CD4-positive, CD25-positive, alpha-beta regulatory T cell (primary cell): ENCODE measurements at regions not wholly inside any gene's neighbourhood (a gene's known extent, or its start where the extent isn't known, plus 50 kb on each side); places are given as distances from the start of the nearest gene placed in this dataset.

ENCODE experiments used
- ATAC-seq, 2 donors: fragments of 150-1000 bp; cut with Tn5 transposase; one replicate each; pipeline ENCODE4 v1.10.0; 2021; ENCODE audit warnings: low read depth in 2 of 2, moderate number of reproducible peaks in 2 of 2, moderate library complexity in 1 of 2
- DNase-seq, 3 donors: peaks; one replicate each; pipeline versions ENCODE4 v3.0.0 to v3.0.0-alpha.2; 2012 to 2022; ENCODE audit warnings: mixed read lengths in 1 of 3
- H3K27ac ChIP-seq: one replicate; pipeline ENCODE4 v1.7.0; 2013; ENCODE audit warnings: mild to moderate bottlenecking, low read length; ENCODE audit not compliant: insufficient read depth, poor library complexity, severe bottlenecking
- H3K27me3 ChIP-seq: one replicate; pipeline ENCODE4 v1.7.0; 2013; ENCODE audit warnings: low read length; ENCODE audit not compliant: control insufficient read depth, insufficient read depth
- H3K36me3 ChIP-seq: one replicate; pipeline ENCODE4 v1.7.0; 2013; ENCODE audit warnings: mild to moderate bottlenecking, low read length, moderate library complexity; ENCODE audit not compliant: control insufficient read depth, insufficient read depth
- H3K4me1 ChIP-seq: 2 replicates; pipeline ENCODE4 v1.7.0; 2013; ENCODE audit warnings: mild to moderate bottlenecking, low read length; ENCODE audit not compliant: insufficient read depth, control insufficient read depth, poor library complexity, severe bottlenecking
- H3K4me3 ChIP-seq: one replicate; pipeline ENCODE4 v1.7.0; 2013; ENCODE audit warnings: low read depth, mild to moderate bottlenecking, low read length, moderate library complexity
- H3K9me3 ChIP-seq, 2 experiments: 1 replicate in 1 of 2; 2 replicates in 1 of 2; pipeline ENCODE4 v1.7.0; 2013; ENCODE audit warnings: low read length in 2 of 2, mild to moderate bottlenecking in 1 of 2, moderate library complexity in 1 of 2; ENCODE audit not compliant: control insufficient read depth in 2 of 2
- H3K27ac Mint-ChIP-seq, 3 donors: one replicate each; pipeline ENCODE4 v1.8.0; 2020 to 2022; ENCODE audit warnings: mild to moderate bottlenecking in 3 of 3, mixed read lengths in 3 of 3, moderate library complexity in 2 of 3
- H3K27me3 Mint-ChIP-seq: one replicate; pipeline ENCODE4 v1.8.0; 2022; ENCODE audit warnings: mild to moderate bottlenecking, mixed read lengths
- H3K36me3 Mint-ChIP-seq: one replicate; pipeline ENCODE4 v1.8.0; 2020; ENCODE audit warnings: mixed read lengths
- H3K4me1 Mint-ChIP-seq, 4 donors: one replicate each; pipeline ENCODE4 v1.8.0; 2020 to 2022; ENCODE audit warnings: mixed read lengths in 4 of 4, mild to moderate bottlenecking in 1 of 4
- H3K4me3 Mint-ChIP-seq, 4 donors: one replicate each; pipeline ENCODE4 v1.8.0; 2020 to 2022; ENCODE audit warnings: mild to moderate bottlenecking in 4 of 4, mixed read lengths in 4 of 4, moderate library complexity in 3 of 4
- H3K9me3 Mint-ChIP-seq, 7 donors: one replicate each; pipeline ENCODE4 v1.8.0; 2020 to 2022; ENCODE audit warnings: mixed read lengths in 7 of 7, mild to moderate bottlenecking in 3 of 7, moderate library complexity in 2 of 7

- DNase-seq (no peak), ATAC-seq (no peak)
- Histone ChIP-seq H3K36me3 (no peaks in the 10 kb centered on the region), H3K4me1 (no peaks in the 10 kb centered on the region), H3K27ac (no peak overlapping the region), H3K27me3 (no peaks in the 10 kb centered on the region), H3K4me3 (no peak overlapping the region), H3K9me3 (peaks cover 1 to 9% of the 10 kb centered on the region in 2 experiments)
- Mint-ChIP-seq H3K27ac (no peak overlapping the region), H3K36me3 (no peaks in the 10 kb centered on the region), H3K4me1 (no peaks in the 10 kb centered on the region), H3K9me3 (peaks cover 2 to 19% (median 6%) of the 10 kb centered on the region in 7 donors), H3K4me3 (no peak overlapping the region), H3K27me3 (no peaks in the 10 kb centered on the region)
These were observed 862.9 kb upstream of the NXPH2 start for GRCh38 chr2:139643139-139643538.

GRCh38 chr2:139631966-139632365 is 851.8 kb upstream of the NXPH2 start:
- no peak for DNase-seq
- H3K27ac Mint-ChIP-seq, result no peak overlapping the region
- H3K9me3 Mint-ChIP-seq, result peaks cover 0 to 19% (median 5%) of the 10 kb centered on the region in 7 donors

GRCh38 chr2:139628931-139629330 is 848.7 kb upstream of the NXPH2 start:
- Mint-ChIP-seq H3K4me3 (no peak overlapping the region), H3K36me3 (no peaks in the 10 kb centered on the region), H3K4me1 (no peaks in the 10 kb centered on the region), H3K27ac (no peak overlapping the region), H3K9me3 (peaks cover 0 to 23% (median 8%) of the 10 kb centered on the region in 7 donors), H3K27me3 (no peaks in the 10 kb centered on the region)
- H3K27me3 ChIP-seq, result no peaks in the 10 kb centered on the region
- DNase-seq, result no peak
- no peaks in the 10 kb centered on the region for H3K36me3 ChIP-seq
- H3K4me3 ChIP-seq, result no peak overlapping the region
- H3K9me3 ChIP-seq, result peaks cover 0 to 2% of the 10 kb centered on the region in 2 experiments
- H3K27ac ChIP-seq, result no peak overlapping the region
- no peaks in the 10 kb centered on the region for H3K4me1 ChIP-seq
- ATAC-seq, result no peak

More at GRCh38 chr2:139631966-139632365, 851.8 kb upstream of the NXPH2 start:
- H3K27me3 ChIP-seq, result no peaks in the 10 kb centered on the region
- H3K4me1 ChIP-seq, result no peaks in the 10 kb centered on the region
- no peaks in the 10 kb centered on the region for H3K36me3 ChIP-seq
- no peaks in the 10 kb centered on the region for H3K27me3 Mint-ChIP-seq
- H3K9me3 ChIP-seq, result peaks cover 3% of the 10 kb centered on the region in 2 experiments
- ATAC-seq, result no peak
- H3K27ac ChIP-seq, result no peak overlapping the region
- H3K36me3 Mint-ChIP-seq, result no peaks in the 10 kb centered on the region
- H3K4me3 Mint-ChIP-seq, result no peak overlapping the region
- H3K4me3 ChIP-seq, result no peak overlapping the region
- no peaks in the 10 kb centered on the region for H3K4me1 Mint-ChIP-seq

DNA sequence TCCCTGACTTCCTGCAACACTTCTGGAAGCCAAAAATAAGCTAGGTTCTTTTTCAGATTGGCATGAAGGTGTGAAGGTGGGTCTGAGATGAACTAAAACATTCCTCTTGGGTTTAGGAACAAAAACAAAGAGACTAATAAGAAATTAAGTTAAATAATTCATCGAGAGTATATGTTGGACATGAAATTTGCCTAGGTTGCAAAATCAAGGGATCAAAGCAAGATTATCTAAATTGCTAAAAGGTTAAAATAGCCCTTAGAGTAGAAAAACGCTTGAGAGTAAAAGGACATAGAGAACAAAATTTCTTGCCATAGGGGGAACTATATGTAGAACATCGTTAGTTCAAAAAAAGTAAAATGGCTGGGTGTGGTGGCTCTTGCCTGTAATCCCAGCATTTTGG is 845.9 kb upstream of the NXPH2 start:
- no peaks in the 10 kb centered on the region for H3K36me3 Mint-ChIP-seq
- no peak overlapping the region for H3K27ac Mint-ChIP-seq
- Histone ChIP-seq H3K9me3 (peaks cover 0 to 2% of the 10 kb centered on the region in 2 experiments), H3K27ac (no peak overlapping the region), H3K4me1 (no peaks in the 10 kb centered on the region), H3K4me3 (no peak overlapping the region), H3K27me3 (no peaks in the 10 kb centered on the region), H3K36me3 (no peaks in the 10 kb centered on the region)
- no peak for DNase-seq
- H3K9me3 Mint-ChIP-seq, result peaks cover 0 to 24% (median 12%) of the 10 kb centered on the region in 7 donors
- H3K27me3 Mint-ChIP-seq, result no peaks in the 10 kb centered on the region
- H3K4me1 Mint-ChIP-seq, result no peaks in the 10 kb centered on the region
- no peak for ATAC-seq
- no peak overlapping the region for H3K4me3 Mint-ChIP-seq

DNA sequence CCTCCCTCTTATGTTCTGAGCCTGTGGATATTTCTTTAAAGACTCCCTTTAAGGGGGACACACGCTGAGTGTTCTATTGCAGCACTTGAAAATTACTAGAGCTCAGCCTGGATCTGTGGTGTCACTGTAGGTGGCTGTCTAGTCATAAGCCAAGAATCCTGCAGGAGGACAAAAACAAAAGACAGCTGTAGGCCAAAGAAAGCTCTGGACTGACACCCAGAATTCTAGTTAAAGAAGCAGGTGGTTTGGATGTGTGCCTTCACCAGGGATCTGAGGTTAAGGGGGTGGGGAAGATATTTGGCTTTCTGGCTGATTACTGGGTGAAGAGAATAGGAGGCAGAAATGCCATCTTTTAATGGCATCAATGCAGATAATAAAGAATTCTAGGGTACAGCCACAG is 842.5 kb upstream of the NXPH2 start:
- Histone ChIP-seq H3K4me3 (no peak overlapping the region), H3K9me3 (peaks cover 5 to 6% of the 10 kb centered on the region in 2 experiments), H3K27me3 (no peaks in the 10 kb centered on the region), H3K27ac (no peak overlapping the region), H3K36me3 (no peaks in the 10 kb centered on the region), H3K4me1 (no peaks in the 10 kb centered on the region)
- ATAC-seq, result no peak
- Mint-ChIP-seq H3K4me3 (peak overlapping the region in 1 of 4 donors; percentile 4), H3K9me3 (peaks cover 0 to 39% (median 17%) of the 10 kb centered on the region in 7 donors), H3K36me3 (no peaks in the 10 kb centered on the region), H3K27me3 (no peaks in the 10 kb centered on the region), H3K27ac (no peak overlapping the region), H3K4me1 (no peaks in the 10 kb centered on the region)
- no peak for DNase-seq

GRCh38 chr2:139617747-139618146 is 837.6 kb upstream of the NXPH2 start:
- Histone ChIP-seq H3K4me3 (no peak overlapping the region), H3K9me3 (peaks cover 5 to 7% of the 10 kb centered on the region in 2 experiments), H3K27me3 (no peaks in the 10 kb centered on the region), H3K36me3 (no peaks in the 10 kb centered on the region), H3K27ac (no peak overlapping the region), H3K4me1 (no peaks in the 10 kb centered on the region)
- H3K36me3 Mint-ChIP-seq, result no peaks in the 10 kb centered on the region
- ATAC-seq, result no peak
- H3K4me1 Mint-ChIP-seq, result no peaks in the 10 kb centered on the region
- H3K9me3 Mint-ChIP-seq, result peaks cover 2 to 57% (median 11%) of the 10 kb centered on the region in 7 donors
- H3K27ac Mint-ChIP-seq, result no peak overlapping the region
- DNase-seq, result no peak
- H3K4me3 Mint-ChIP-seq, result no peak overlapping the region
- H3K27me3 Mint-ChIP-seq, result no peaks in the 10 kb centered on the region

- Histone ChIP-seq H3K4me3 (no peak overlapping the region), H3K27me3 (no peaks in the 10 kb centered on the region), H3K4me1 (no peaks in the 10 kb centered on the region), H3K36me3 (no peaks in the 10 kb centered on the region), H3K9me3 (peaks cover 3 to 4% of the 10 kb centered on the region in 2 experiments), H3K27ac (no peak overlapping the region)
- no peak for DNase-seq
- H3K27ac Mint-ChIP-seq, result no peak overlapping the region
- ATAC-seq, result no peak
- H3K4me1 Mint-ChIP-seq, result no peaks in the 10 kb centered on the region
- no peaks in the 10 kb centered on the region for H3K36me3 Mint-ChIP-seq
- H3K27me3 Mint-ChIP-seq, result no peaks in the 10 kb centered on the region
- H3K4me3 Mint-ChIP-seq, result no peak overlapping the region
- H3K9me3 Mint-ChIP-seq, result peaks cover 0 to 36% (median 3%) of the 10 kb centered on the region in 7 donors
These were observed 833.1 kb upstream of the NXPH2 start for GRCh38 chr2:139613264-139613663.

GRCh38 chr2:139610512-139610911 is 830.3 kb upstream of the NXPH2 start:
- no peak for DNase-seq
- Mint-ChIP-seq H3K27ac (peak overlapping the region in 1 of 3 donors; percentile 40), H3K36me3 (no peaks in the 10 kb centered on the region), H3K4me1 (no peaks in the 10 kb centered on the region), H3K4me3 (no peak overlapping the region), H3K27me3 (no peaks in the 10 kb centered on the region), H3K9me3 (peaks cover 0 to 36% (median 3%) of the 10 kb centered on the region in 7 donors)
- Histone ChIP-seq H3K36me3 (no peaks in the 10 kb centered on the region), H3K27me3 (no peaks in the 10 kb centered on the region), H3K9me3 (peaks cover 3 to 4% of the 10 kb centered on the region in 2 experiments), H3K27ac (no peak overlapping the region), H3K4me3 (no peak overlapping the region), H3K4me1 (no peaks in the 10 kb centered on the region)
- no peak for ATAC-seq
